Liver (tissue), 3 donors: ENCODE measurements at regions not wholly inside any gene's neighbourhood (a gene's known extent, or its start where the extent isn't known, plus 50 kb on each side); places are given as distances from the start of the nearest gene placed in this dataset.

ENCODE experiments used
- ATF3 ChIP-seq: IDR thresholded peaks from 2 replicates; pipeline ENCODE4 v1.6.1; 2016; ENCODE audit warnings: antibody characterized with exemption
- CTCF ChIP-seq: fragments of 150-350 bp; IDR thresholded peaks from 2 replicates; pipeline ENCODE4 v1.5.1; 2017; ENCODE audit warnings: improper control_type of control experiment, low read depth, low read length; ENCODE audit not compliant: missing input control
- EGR1 ChIP-seq, 2 donors: IDR thresholded peaks; 2 replicates each; pipeline ENCODE4 v1.6.1; 2016 to 2018; ENCODE audit warnings: antibody characterized with exemption in 2 of 2, low read depth in 2 of 2
- FOXA1 ChIP-seq: IDR thresholded peaks from 2 replicates; pipeline ENCODE4 v1.6.1; 2016; ENCODE audit warnings: antibody characterized with exemption
- JUND ChIP-seq, 2 donors: IDR thresholded peaks; 2 replicates each; pipeline ENCODE4 v1.6.1; 2016; ENCODE audit warnings: antibody characterized with exemption in 2 of 2
- NR2F2 ChIP-seq: IDR thresholded peaks from 2 replicates; pipeline ENCODE4 v1.6.1; 2016; ENCODE audit warnings: antibody characterized with exemption
- REST ChIP-seq: IDR thresholded peaks from 2 replicates; pipeline ENCODE4 v1.6.1; 2016; ENCODE audit warnings: antibody characterized with exemption, mild to moderate bottlenecking
- RXRA ChIP-seq, 2 donors: IDR thresholded peaks; 2 replicates each; pipeline ENCODE4 v1.6.1; 2017 to 2018; ENCODE audit warnings: antibody characterized with exemption in 2 of 2, mild to moderate bottlenecking in 1 of 2
- SP1 ChIP-seq: IDR thresholded peaks from 2 replicates; pipeline ENCODE4 v1.6.1; 2018; ENCODE audit warnings: antibody characterized with exemption, mild to moderate bottlenecking
- TAF1 ChIP-seq: conservative IDR thresholded peaks from 2 replicates; pipeline ENCODE4 v1.6.1; 2016; ENCODE audit warnings: antibody characterized with exemption, mild to moderate bottlenecking
- YY1 ChIP-seq: IDR thresholded peaks from 2 replicates; pipeline ENCODE4 v1.6.1; 2016; ENCODE audit warnings: antibody characterized with exemption, mild to moderate bottlenecking
- ZBTB33 ChIP-seq: IDR thresholded peaks from 2 replicates; pipeline ENCODE4 v1.6.1; 2016; ENCODE audit warnings: antibody characterized with exemption
- donor health status: healthy.
- donor health status: healthy.

- TF ChIP-seq ZBTB33 (no peak), CTCF (no peak), EGR1 (IDR thresholded peaks at IDR 0.05; ENCODE audit: low read depth in 2 of 2) (no peak), YY1 (no peak), ATF3 (no peak), RXRA (IDR thresholded peaks at IDR 0.05) (no peak), NR2F2 (no peak), REST (no peak), FOXA1 (no peak), JUND (IDR thresholded peaks at IDR 0.05) (no peak), TAF1 (no peak), SP1 (no peak)
Measured at GRCh38 chr17:53319947-53320346, 502.8 kb upstream of the KIF2B start.
